Erythroblast (primary cell): ENCODE measurements at regions not wholly inside any gene's neighbourhood (a gene's known extent, or its start where the extent isn't known, plus 50 kb on each side); places are given as distances from the start of the nearest gene placed in this dataset.

Experiments used
- GATA1 ChIP-seq: IDR thresholded peaks from 2 replicates; pipeline ENCODE4 v1.6.1; 2011; ENCODE audit warnings: low read depth, mild to moderate bottlenecking, control low read depth, low read length, moderate library complexity
- POLR2A ChIP-seq: IDR thresholded peaks from 2 replicates; pipeline ENCODE4 v1.6.1; 2011; ENCODE audit warnings: mild to moderate bottlenecking, low read length

- no peak for TF ChIP-seq POLR2A
- no peak for TF ChIP-seq GATA1
These were observed 180.1 kb upstream of the SPOPL start for GRCh38 chr2:138321458-138321857.
